GM21526 (cell line): ENCODE measurements at regions not wholly inside any gene's neighbourhood (a gene's known extent, or its start where the extent isn't known, plus 50 kb on each side); places are given as distances from the start of the nearest gene placed in this dataset.
A peak's percentile ranks its signal among the peaks of the same experiment; 100 is the strongest.

Source experiments
- ATAC-seq: cut with Tn5 transposase; IDR thresholded peaks from one replicate; pipeline ENCODE4 v1.9.1; 2021; ENCODE audit warnings: moderate library complexity; ENCODE audit not compliant: unreplicated experiment, low FRiP score

GRCh38 chr14:53569446-53569845 lies 387.2 kb downstream of the BMP4 start:
- no peak for ATAC-seq

- no peak for ATAC-seq
Observed at GRCh38 chr14:53567236-53567780, 389.3 kb downstream of the BMP4 start.

- ATAC-seq = no peak
Observed at GRCh38 chr14:53564870-53565269, 391.8 kb downstream of the BMP4 start.

- ATAC-seq = no peak
Observed at GRCh38 chr14:53563628-53564027, 393.0 kb downstream of the BMP4 start.

GRCh38 chr14:53553221-53553620 lies 400.1 kb upstream of the DDHD1 start:
- ATAC-seq = no peak

GRCh38 chr14:53551862-53552261 lies 398.7 kb upstream of the DDHD1 start:
- ATAC-seq = no peak

GRCh38 chr14:53550776-53551175 lies 397.7 kb upstream of the DDHD1 start:
- ATAC-seq = no peak

GRCh38 chr14:53549956-53550355 lies 396.8 kb upstream of the DDHD1 start:
- ATAC-seq = no peak

GRCh38 chr14:53547593-53547992 lies 394.5 kb upstream of the DDHD1 start:
- no peak for ATAC-seq

- no peak for ATAC-seq
Observed at GRCh38 chr14:53545217-53545616, 392.1 kb upstream of the DDHD1 start.

- ATAC-seq = no peak
Observed at GRCh38 chr14:53542732-53543131, 389.6 kb upstream of the DDHD1 start.

GRCh38 chr14:53541411-53541810 lies 388.3 kb upstream of the DDHD1 start:
- no peak for ATAC-seq

- no peak for ATAC-seq
Observed at GRCh38 chr14:53539489-53540126, 386.5 kb upstream of the DDHD1 start.

- ATAC-seq = no peak
Observed at GRCh38 chr14:53538316-53538881, 385.3 kb upstream of the DDHD1 start.

- ATAC-seq = no peak
Observed at GRCh38 chr14:53537422-53538315, 384.5 kb upstream of the DDHD1 start.

GRCh38 chr14:53536446-53536845 lies 383.3 kb upstream of the DDHD1 start:
- ATAC-seq = no peak

- no peak for ATAC-seq
Observed at GRCh38 chr14:53534841-53535240, 381.7 kb upstream of the DDHD1 start.

- peak; percentile 79 for ATAC-seq
Observed at GRCh38 chr14:53533384-53533970, 380.4 kb upstream of the DDHD1 start.

GRCh38 chr14:53532853-53533252 lies 379.7 kb upstream of the DDHD1 start:
- ATAC-seq = no peak

GRCh38 chr14:53531730-53532129 lies 378.6 kb upstream of the DDHD1 start:
- ATAC-seq = no peak

GRCh38 chr14:53531156-53531555 lies 378.0 kb upstream of the DDHD1 start:
- no peak for ATAC-seq
